ENCODE measurements at regions not wholly inside any gene's neighbourhood (a gene's known extent, or its start where the extent isn't known, plus 50 kb on each side); places are given as distances from the start of the nearest gene placed in this dataset.

DNA sequence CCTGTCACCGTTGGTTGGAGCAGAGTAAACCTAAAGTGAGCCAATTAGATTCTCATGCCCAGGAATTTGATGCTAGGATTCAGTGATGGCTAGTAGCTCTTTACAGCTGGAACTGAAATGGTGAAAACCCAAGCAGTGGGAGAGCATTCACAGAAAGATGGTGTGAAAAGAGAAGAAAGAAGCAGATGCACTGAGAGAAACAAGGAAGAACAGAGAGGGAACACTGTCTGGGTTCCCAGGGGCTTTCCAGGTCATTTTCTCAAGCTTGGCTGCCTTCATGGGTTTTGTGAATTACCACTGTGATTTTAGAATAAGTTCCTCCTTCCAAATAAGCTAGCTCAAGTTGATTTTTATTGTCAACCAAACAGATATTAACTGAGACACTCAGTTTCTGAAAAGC lies 104.1 kb upstream of the AKIRIN2 start:
- TF ChIP-seq CTCF (IDR thresholded peaks at IDR 0.05) (no peak), POLR2A (IDR thresholded peaks at IDR 0.05) (no peak)

Data from thyroid gland (tissue), 4 donors.